Esophagus (tissue), 2 donors: ENCODE measurements at regions not wholly inside any gene's neighbourhood (a gene's known extent, or its start where the extent isn't known, plus 50 kb on each side); places are given as distances from the start of the nearest gene placed in this dataset.

ENCODE experiments used
- H3K27ac ChIP-seq, 2 donors: one replicate each; pipeline ENCODE4 v1.5.1; 2013; ENCODE audit warnings: low read depth in 2 of 2, mild to moderate bottlenecking in 2 of 2, inconsistent platforms in 1 of 2, low read length in 1 of 2, moderate library complexity in 1 of 2
- H3K27me3 ChIP-seq, 2 donors: one replicate each; pipeline ENCODE4 v1.6.1; 2013; ENCODE audit warnings: low read length in 2 of 2, control low read depth in 1 of 2, mild to moderate bottlenecking in 1 of 2; ENCODE audit not compliant: insufficient read depth in 2 of 2, control insufficient read depth in 1 of 2
- H3K36me3 ChIP-seq, 2 donors: one replicate each; pipeline ENCODE4 v1.6.1; 2013; ENCODE audit warnings: low read length in 1 of 2; ENCODE audit not compliant: control insufficient read depth in 2 of 2, insufficient read depth in 2 of 2
- H3K4me1 ChIP-seq, 2 donors: one replicate each; pipeline ENCODE4 v1.6.1; 2013; ENCODE audit warnings: low read length in 1 of 2; ENCODE audit not compliant: control insufficient read depth in 2 of 2, insufficient read depth in 2 of 2
- H3K4me3 ChIP-seq, 2 donors: one replicate each; pipeline ENCODE4 v1.5.1; 2013; ENCODE audit warnings: low read length in 2 of 2, mild to moderate bottlenecking in 2 of 2, low read depth in 1 of 2, moderate library complexity in 1 of 2
- H3K9me3 ChIP-seq, 2 donors: one replicate each; pipeline ENCODE4 v1.6.1; 2013; ENCODE audit warnings: mild to moderate bottlenecking in 2 of 2, low read depth in 1 of 2, low read length in 1 of 2, moderate library complexity in 1 of 2; ENCODE audit not compliant: control insufficient read depth in 2 of 2, insufficient read depth in 1 of 2
- WGBS, 2 donors: extraction: QIAGEN DNeasy Blood & Tissue Kit; methylation state at CpG; one replicate each; pipeline ENCODE4 v1.1.7; 2013; 5-methylcytosine and 5-hydroxymethylcytosine counted together
- donor health status: healthy with polysubstance abuse.
- donor health status: Bipolar disorder and iron deficiency.

DNA sequence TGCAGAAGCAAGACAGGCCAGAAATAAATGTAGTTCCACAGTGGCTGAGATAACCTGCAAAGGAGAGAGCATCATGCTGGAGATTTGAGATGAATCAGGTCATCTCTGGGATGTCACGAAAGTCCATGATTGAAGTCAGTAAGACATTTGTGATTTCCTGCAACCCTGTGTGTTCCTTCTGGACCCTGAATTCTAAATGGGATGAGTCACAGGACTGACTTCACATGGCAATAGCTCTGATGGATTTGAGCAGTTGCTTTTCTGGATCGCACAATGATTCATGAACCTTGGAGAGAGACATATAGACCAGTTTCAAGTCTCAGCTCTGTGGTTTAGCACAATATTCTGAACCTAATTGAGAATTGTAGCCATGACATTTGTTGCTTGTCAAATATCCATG lies 102.9 kb downstream of the TSN start:
- Histone ChIP-seq H3K4me3 (no peak overlapping the region), H3K27me3 (no peaks in the 10 kb centered on the region), H3K9me3 (no peaks in the 10 kb centered on the region), H3K27ac (no peak overlapping the region), H3K36me3 (no peaks in the 10 kb centered on the region), H3K4me1 (no peaks in the 10 kb centered on the region)
- WGBS, 2 donors = 71 to 82% methylated on average over 2 of the region's 2 CpGs

DNA sequence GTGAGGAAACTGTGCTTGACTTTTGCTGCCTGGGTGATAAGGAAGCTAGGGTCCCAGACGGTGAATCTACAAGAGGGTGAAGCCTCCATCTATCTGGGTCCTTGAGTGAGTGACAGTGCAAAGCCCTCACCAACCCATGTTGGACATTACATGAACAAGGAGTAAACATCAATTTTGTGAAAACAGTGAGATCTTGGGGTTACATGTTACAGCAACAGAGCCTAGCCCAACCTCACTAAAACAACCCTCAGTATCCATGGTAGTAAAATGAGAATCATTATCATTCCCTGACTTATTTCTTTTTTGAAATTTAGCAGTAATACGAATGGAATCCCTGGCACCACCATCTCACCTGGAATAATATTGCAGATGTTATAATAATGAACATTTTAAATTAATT lies 103.4 kb downstream of the TSN start:
- 79 to 84% methylated on average over 2 of the region's 2 CpGs for WGBS, 2 donors
- no peaks in the 10 kb centered on the region for H3K9me3 ChIP-seq
- no peaks in the 10 kb centered on the region for H3K27me3 ChIP-seq
- no peak overlapping the region for H3K4me3 ChIP-seq
- H3K36me3 ChIP-seq = no peaks in the 10 kb centered on the region
- H3K4me1 ChIP-seq = no peaks in the 10 kb centered on the region
- no peak overlapping the region for H3K27ac ChIP-seq

DNA sequence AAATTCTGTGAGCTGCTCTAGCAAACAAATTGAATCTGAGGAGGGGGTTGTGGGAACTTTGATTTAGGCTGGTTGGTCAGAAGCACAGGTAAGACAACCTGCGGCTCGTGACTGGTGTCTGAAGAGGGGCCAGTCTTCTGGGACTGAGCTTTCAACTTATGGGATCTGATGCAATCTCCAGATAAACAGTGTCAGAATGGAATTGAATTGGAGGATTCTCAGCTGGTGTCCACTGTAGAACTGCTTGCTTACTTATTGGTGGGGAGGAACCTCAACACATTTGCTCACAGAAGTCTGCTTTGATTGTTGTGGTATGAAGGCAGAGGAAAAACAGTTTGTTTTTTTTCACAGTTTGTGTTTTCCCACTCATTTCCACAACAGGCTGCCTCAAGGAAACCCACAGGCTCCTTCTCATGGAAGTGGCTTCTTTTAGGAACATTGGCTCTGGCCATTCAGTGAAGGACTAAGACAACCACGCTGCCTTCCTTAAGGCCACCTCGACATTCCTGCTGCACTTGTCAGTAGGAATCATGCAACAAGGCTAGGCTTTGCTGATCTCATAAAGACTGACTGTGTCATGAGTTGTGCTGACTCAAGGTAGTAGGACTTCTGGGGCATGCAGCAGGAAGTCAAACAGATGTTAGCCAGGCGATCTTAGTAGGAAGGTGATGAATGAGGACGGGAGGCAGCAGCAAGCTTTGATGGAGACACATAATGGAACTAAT lies 104.7 kb downstream of the TSN start:
- Histone ChIP-seq H3K9me3 (no peaks in the 10 kb centered on the region), H3K36me3 (no peaks in the 10 kb centered on the region), H3K27me3 (no peaks in the 10 kb centered on the region), H3K27ac (no peak overlapping the region), H3K4me1 (no peaks in the 10 kb centered on the region), H3K4me3 (no peak overlapping the region)
- 68 to 69% methylated on average over 6 of the region's 6 CpGs for WGBS, 2 donors

- no peaks in the 10 kb centered on the region for H3K36me3 ChIP-seq
- WGBS, 2 donors = 59 to 69% methylated on average over 3 of the region's 3 CpGs
- H3K9me3 ChIP-seq = no peaks in the 10 kb centered on the region
- H3K27me3 ChIP-seq = no peaks in the 10 kb centered on the region
- no peaks in the 10 kb centered on the region for H3K4me1 ChIP-seq
- no peak overlapping the region for H3K27ac ChIP-seq
- H3K4me3 ChIP-seq = no peak overlapping the region
Observed at GRCh38 chr2:121860758-121861227, 105.3 kb downstream of the TSN start.

- WGBS, 2 donors = 85 to 88% methylated on average over 4 of the region's 4 CpGs
- Histone ChIP-seq H3K27ac (no peak overlapping the region), H3K4me3 (no peak overlapping the region), H3K27me3 (no peaks in the 10 kb centered on the region), H3K4me1 (no peaks in the 10 kb centered on the region), H3K9me3 (no peaks in the 10 kb centered on the region), H3K36me3 (no peaks in the 10 kb centered on the region)
Observed at GRCh38 chr2:121862286-121862685, 106.8 kb downstream of the TSN start.

GRCh38 chr2:121865914-121866313 lies 110.5 kb downstream of the TSN start:
- WGBS, 2 donors = 53 to 76% methylated on average over 1 to 2 of the region's 2 CpGs
- no peaks in the 10 kb centered on the region for H3K9me3 ChIP-seq
- H3K4me3 ChIP-seq = no peak overlapping the region
- H3K4me1 ChIP-seq = peaks cover 0 to 2% of the 10 kb centered on the region in 2 donors
- no peaks in the 10 kb centered on the region for H3K36me3 ChIP-seq
- H3K27me3 ChIP-seq = no peaks in the 10 kb centered on the region
- no peak overlapping the region for H3K27ac ChIP-seq

GRCh38 chr2:121866789-121867188 lies 111.3 kb downstream of the TSN start:
- no peak overlapping the region for H3K4me3 ChIP-seq
- H3K36me3 ChIP-seq = no peaks in the 10 kb centered on the region
- H3K9me3 ChIP-seq = no peaks in the 10 kb centered on the region
- no peaks in the 10 kb centered on the region for H3K27me3 ChIP-seq
- H3K4me1 ChIP-seq = peaks cover 0 to 2% of the 10 kb centered on the region in 2 donors
- no peak overlapping the region for H3K27ac ChIP-seq
- WGBS, 2 donors = 85 to 88% methylated on average over 6 of the region's 6 CpGs

DNA sequence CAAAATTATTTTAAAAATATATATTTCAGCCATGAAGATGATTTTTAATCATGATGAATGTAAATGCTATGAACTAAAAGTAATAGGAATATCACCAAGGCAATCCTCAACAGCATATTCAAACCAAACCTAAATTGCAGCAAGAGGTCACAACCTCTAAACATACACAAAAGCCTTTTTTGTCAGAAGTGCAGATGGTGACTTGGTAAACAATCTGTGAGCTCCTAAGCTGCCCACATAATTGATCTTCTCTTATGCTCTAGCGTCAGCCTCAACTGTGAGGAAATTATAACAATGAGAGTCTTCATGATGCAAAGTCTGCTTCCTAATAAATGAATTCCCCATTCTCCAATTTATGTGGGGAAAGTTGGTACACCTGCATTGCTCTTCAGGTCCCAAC lies 113.2 kb downstream of the TSN start:
- H3K9me3 ChIP-seq = no peaks in the 10 kb centered on the region
- 36 to 50% methylated on average over 1 of the region's 1 CpG for WGBS, 2 donors
- H3K27ac ChIP-seq = no peak overlapping the region
- H3K27me3 ChIP-seq = no peaks in the 10 kb centered on the region
- H3K4me3 ChIP-seq = no peak overlapping the region
- peaks cover 0 to 2% of the 10 kb centered on the region in 2 donors for H3K4me1 ChIP-seq
- no peaks in the 10 kb centered on the region for H3K36me3 ChIP-seq

GRCh38 chr2:121869363-121869762 lies 113.9 kb downstream of the TSN start:
- Histone ChIP-seq H3K27me3 (no peaks in the 10 kb centered on the region), H3K4me3 (no peak overlapping the region), H3K4me1 (peaks cover 0 to 2% of the 10 kb centered on the region in 2 donors), H3K36me3 (no peaks in the 10 kb centered on the region), H3K9me3 (no peaks in the 10 kb centered on the region), H3K27ac (no peak overlapping the region)
- WGBS, 2 donors = 63 to 71% methylated on average over 7 of the region's 7 CpGs

GRCh38 chr2:121869873-121870272 lies 114.4 kb downstream of the TSN start:
- Histone ChIP-seq H3K4me1 (peaks cover 0 to 2% of the 10 kb centered on the region in 2 donors), H3K27ac (no peak overlapping the region), H3K27me3 (no peaks in the 10 kb centered on the region), H3K4me3 (no peak overlapping the region), H3K9me3 (no peaks in the 10 kb centered on the region), H3K36me3 (no peaks in the 10 kb centered on the region)
- 82% methylated on average over 5 of the region's 5 CpGs for WGBS, 2 donors
